K562 (cell line): ENCODE measurements at regions not wholly inside any gene's neighbourhood (a gene's known extent, or its start where the extent isn't known, plus 50 kb on each side); places are given as distances from the start of the nearest gene placed in this dataset.

Source experiments
- ATAC-seq: fragments of 200-7000 bp; cut with Tn5 transposase; 3 replicates; pipeline ENCODE4 v1.9.1; 2020; ENCODE audit warnings: moderate library complexity
- BruUV-seq: library from RNA; stranded (reverse); fragments of 400-500 nt; replicated peaks from 2 replicates; lab custom pipeline; 2021; lab: Mats Ljungman, UMichigan
- CTCF ChIA-PET: fragments of 300-600 bp; formaldehyde crosslinking; extraction: SDS; loops from one replicate; lab custom pipeline; 2021; ENCODE audit warnings: low intra/inter-chr PET ratio; lab: Yijun Ruan, JAX
- POLR2A ChIA-PET: fragments of 300-600, 350-650 bp; sonication (Branson Sonifier 250); formaldehyde crosslinking; extraction: SDS; loops from one replicate; lab custom pipeline; 2021; ENCODE audit warnings: antibody characterized with exemption, inconsistent platforms; lab: Yijun Ruan, JAX
- DNase-seq, 4 experiments: peaks; one replicate each; pipeline versions ENCODE4 v3.0.0 to v3.0.0-alpha.2; 2011 to 2018; ENCODE audit warnings: low spot score in 3 of 4, mixed read lengths in 3 of 4; ENCODE audit errors: extremely low read depth in 1 of 4
- FAIRE-seq: peaks from 2 replicates; lab custom pipeline; 2011; peaks lifted over from hg19 to GRCh38; lab: Jason Lieb, UNC
- H2AFZ ChIP-seq: 2 replicates; pipeline ENCODE4 v1.6.0; 2011; ENCODE audit warnings: low read depth, low read length, control low read depth, inconsistent platforms
- H3K27ac ChIP-seq: fragments of 200-600 bp; 3 replicates; pipeline ENCODE4 v1.8.0; 2011; ENCODE audit warnings: low read depth, mild to moderate bottlenecking, control low read depth, inconsistent platforms, low read length, moderate library complexity, mixed read lengths; ENCODE audit errors: extremely low read depth
- H3K27me3 ChIP-seq, 2 experiments: fragments of 300-600 bp in 1 of 2; 2 replicates in 1 of 2; 3 replicates in 1 of 2; pipeline versions ENCODE4 v1.6.0 to v1.8.0; 2011; ENCODE audit warnings: inconsistent platforms in 2 of 2, low read length in 2 of 2, mild to moderate bottlenecking in 1 of 2, mixed read lengths in 1 of 2, moderate library complexity in 1 of 2; ENCODE audit not compliant: control insufficient read depth in 2 of 2, insufficient read depth in 2 of 2
- H3K36me3 ChIP-seq: fragments of 300-600 bp; 3 replicates; pipeline ENCODE4 v1.8.0; 2011; ENCODE audit warnings: mild to moderate bottlenecking, low read length, inconsistent platforms; ENCODE audit not compliant: control insufficient read depth, insufficient read depth
- H3K4me1 ChIP-seq, 2 experiments: fragments of 200-600 bp in 1 of 2; replicated peaks in 1 of 2; 2 replicates in 1 of 2; 3 replicates in 1 of 2; pipeline versions ENCODE4 v1.5.1 to v1.8.0; 2011; ENCODE audit warnings: inconsistent platforms in 2 of 2, low read length in 2 of 2, mild to moderate bottlenecking in 1 of 2, mixed read lengths in 1 of 2, moderate library complexity in 1 of 2; ENCODE audit not compliant: control insufficient read depth in 2 of 2, insufficient read depth in 2 of 2
- H3K4me2 ChIP-seq: 2 replicates; pipeline ENCODE4 v1.6.1; 2011; ENCODE audit warnings: low read length, control low read depth, inconsistent platforms, mixed read lengths; ENCODE audit not compliant: insufficient read depth
- H3K4me3 ChIP-seq: fragments of 200-600 bp; sonication (generic), shearing (Covaris generic); 2 replicates; pipeline ENCODE4 v1.5.1; 2016; ENCODE audit warnings: control low read depth, inconsistent platforms
- H3K79me2 ChIP-seq: fragments of 200-600 bp; 3 replicates; pipeline ENCODE4 v1.8.0; 2011; ENCODE audit warnings: low read length, inconsistent platforms; ENCODE audit not compliant: control insufficient read depth, insufficient read depth
- H3K9ac ChIP-seq, 2 experiments: 2 replicates each; pipeline versions ENCODE4 v1.6.0 to v1.6.1; 2011; ENCODE audit warnings: low read depth in 2 of 2, low read length in 2 of 2, control low read depth in 1 of 2, inconsistent platforms in 1 of 2, mild to moderate bottlenecking in 1 of 2, mixed read lengths in 1 of 2; ENCODE audit not compliant: insufficient read depth in 1 of 2
- H3K9me1 ChIP-seq: one replicate; pipeline ENCODE4 v1.6.0; 2011; ENCODE audit warnings: inconsistent platforms, mild to moderate bottlenecking, low read length, moderate library complexity; ENCODE audit not compliant: control insufficient read depth, insufficient read depth
- H3K9me3 ChIP-seq: replicated peaks from 2 replicates; pipeline ENCODE4 v1.5.1; 2011; ENCODE audit warnings: low read depth, low read length, inconsistent platforms; ENCODE audit not compliant: control insufficient read depth, insufficient read depth
- H4K20me1 ChIP-seq: replicated peaks from 2 replicates; pipeline ENCODE4 v1.6.1; 2011; ENCODE audit warnings: low read length, inconsistent platforms, mixed read lengths; ENCODE audit not compliant: control insufficient read depth, insufficient read depth
- CCAR2 ChIP-seq: fragments of 200-400 bp; formaldehyde crosslinking; IDR thresholded peaks from 2 replicates; pipeline ENCODE4 v1.6.1; 2017; ENCODE audit warnings: mild to moderate bottlenecking, low read depth, low read length
- DLX4 ChIP-seq: fragments of 250-450 bp; sonication (Bioruptor Pico); IDR thresholded peaks from 2 replicates; pipeline ENCODE4 v1.6.1; 2021; ENCODE audit warnings: mild to moderate bottlenecking
- EGR1 ChIP-seq: fragments of 450-650 bp; conservative IDR thresholded peaks from 2 replicates; pipeline ENCODE4 v1.6.1; 2017; ENCODE audit warnings: mild to moderate bottlenecking
- NELFE ChIP-seq: IDR thresholded peaks from 2 replicates; pipeline ENCODE4 v1.6.1; 2011; ENCODE audit warnings: mild to moderate bottlenecking; ENCODE audit not compliant: insufficient read depth, insufficient read length
- NFE2 ChIP-seq: IDR thresholded peaks from 2 replicates; pipeline ENCODE4 v1.6.1; 2014; ENCODE audit warnings: antibody characterized with exemption, low read depth
- POLR2H ChIP-seq: IDR thresholded peaks from 2 replicates; pipeline ENCODE4 v1.6.1; 2016; ENCODE audit warnings: missing genetic modification characterization, low read depth, mild to moderate bottlenecking, control low read depth, missing compliant biosample characterization, moderate library complexity
- ZFPM2 ChIP-seq: fragments of 250-450 bp; sonication (Bioruptor Pico); IDR thresholded peaks from 2 replicates; pipeline ENCODE4 v1.5.1; 2022; ENCODE audit warnings: mild to moderate bottlenecking
- ZFX ChIP-seq: sonication (generic); formaldehyde crosslinking; IDR thresholded peaks from 2 replicates; pipeline ENCODE4 v1.8.0; 2022; ENCODE audit warnings: mild to moderate bottlenecking, missing genetic modification reagents, moderate library complexity
- ZKSCAN1 ChIP-seq: fragments of 150-350 bp; IDR thresholded peaks from 2 replicates; pipeline ENCODE4 v1.6.1; 2016; ENCODE audit warnings: low read depth, low read length
- WGBS: fragments of 100-300 bp; shearing (Covaris generic); methylation state at CpG from one replicate; pipeline ENCODE4 v1.1.6; 2016; ENCODE audit warnings: low coverage, mixed read lengths; ENCODE audit not compliant: insufficient coverage; ENCODE audit errors: missing lambda C conversion rate; 5-methylcytosine and 5-hydroxymethylcytosine counted together
- in situ Hi-C: fragments of 300-500 bp; cut with MboI; formaldehyde crosslinking; loops from 4 replicates; pipeline ENCODE4 v1.15.0; 2018; ENCODE audit warnings: inconsistent platforms, mixed read lengths
- intact Hi-C: fragments of 100-400 bp; cut with micrococcal nuclease; formaldehyde crosslinking; loops from 2 replicates; pipeline ENCODE4 v1.14.2; 2022
- TF ChIP-seq, protein P1 (sequence below): fragments of 450-650 bp; IDR thresholded peaks from 2 replicates; pipeline ENCODE4 v1.6.1; 2017; ENCODE audit warnings: antibody characterized with exemption
- TF ChIP-seq, protein P2 (sequence below): IDR thresholded peaks from 3 replicates; pipeline ENCODE4 v1.6.1; 2011; ENCODE audit warnings: borderline replicate concordance, mild to moderate bottlenecking, moderate library complexity; ENCODE audit not compliant: insufficient read length; ENCODE audit errors: extremely low read depth

- no TSS peak for BruUV-seq
Observed at GRCh38 chr16:73230651-73231050, 182.7 kb upstream of the ZFHX3 start.

GRCh38 chr16:73228649-73229048, 180.7 kb upstream of the ZFHX3 start:
- FAIRE-seq (no peak), DNase-seq (no peak), ATAC-seq (no peak)
- in situ Hi-C loops, result no loop called here
- Histone ChIP-seq H3K9me1 (no peaks in the 10 kb centered on the region), H3K27ac (no peak overlapping the region), H3K4me2 (no peak overlapping the region), H4K20me1 (0 out of 2 replicates have a peak, but pooled peaks cover 5% of the 10 kb centered on the region), H3K27me3 (peaks cover 3 to 20% of the 10 kb centered on the region in 2 experiments; a peak in 2 of 5 replicates), H2AFZ (no peak overlapping the region), H3K9me3 (no peaks in the 10 kb centered on the region), H3K4me3 (no peak overlapping the region), H3K9ac (no peak overlapping the region), H3K4me1 (no peaks in the 10 kb centered on the region), H3K79me2 (no peaks in the 10 kb centered on the region), H3K36me3 (no peaks in the 10 kb centered on the region)
- intact Hi-C loops, result no loop called here
- POLR2A ChIA-PET, result interaction anchor here (0.6 kb wide), 1 partner anchor 140 kb away, joined by 3 read pairs; no protein-coding TSS in a partner anchor
- 0% methylated on average over 5 of the region's 5 CpGs for WGBS
- CTCF ChIA-PET, result no interaction called here
- BruUV-seq, result no TSS peak
- TF ChIP-seq DLX4 (CRISPR knock-in tag) (no peak), CCAR2 (no peak), ZFX (CRISPR knock-in tag) (no peak), NFE2 (no peak), ZKSCAN1 (no peak), POLR2H (tag) (no peak), ZFPM2 (CRISPR knock-in tag) (no peak), EGR1 (no peak)
- TF ChIP-seq, protein P1, sequence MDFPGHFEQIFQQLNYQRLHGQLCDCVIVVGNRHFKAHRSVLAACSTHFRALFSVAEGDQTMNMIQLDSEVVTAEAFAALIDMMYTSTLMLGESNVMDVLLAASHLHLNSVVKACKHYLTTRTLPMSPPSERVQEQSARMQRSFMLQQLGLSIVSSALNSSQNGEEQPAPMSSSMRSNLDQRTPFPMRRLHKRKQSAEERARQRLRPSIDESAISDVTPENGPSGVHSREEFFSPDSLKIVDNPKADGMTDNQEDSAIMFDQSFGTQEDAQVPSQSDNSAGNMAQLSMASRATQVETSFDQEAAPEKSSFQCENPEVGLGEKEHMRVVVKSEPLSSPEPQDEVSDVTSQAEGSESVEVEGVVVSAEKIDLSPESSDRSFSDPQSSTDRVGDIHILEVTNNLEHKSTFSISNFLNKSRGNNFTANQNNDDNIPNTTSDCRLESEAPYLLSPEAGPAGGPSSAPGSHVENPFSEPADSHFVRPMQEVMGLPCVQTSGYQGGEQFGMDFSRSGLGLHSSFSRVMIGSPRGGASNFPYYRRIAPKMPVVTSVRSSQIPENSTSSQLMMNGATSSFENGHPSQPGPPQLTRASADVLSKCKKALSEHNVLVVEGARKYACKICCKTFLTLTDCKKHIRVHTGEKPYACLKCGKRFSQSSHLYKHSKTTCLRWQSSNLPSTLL, result no peak
- TF ChIP-seq, protein P2, sequence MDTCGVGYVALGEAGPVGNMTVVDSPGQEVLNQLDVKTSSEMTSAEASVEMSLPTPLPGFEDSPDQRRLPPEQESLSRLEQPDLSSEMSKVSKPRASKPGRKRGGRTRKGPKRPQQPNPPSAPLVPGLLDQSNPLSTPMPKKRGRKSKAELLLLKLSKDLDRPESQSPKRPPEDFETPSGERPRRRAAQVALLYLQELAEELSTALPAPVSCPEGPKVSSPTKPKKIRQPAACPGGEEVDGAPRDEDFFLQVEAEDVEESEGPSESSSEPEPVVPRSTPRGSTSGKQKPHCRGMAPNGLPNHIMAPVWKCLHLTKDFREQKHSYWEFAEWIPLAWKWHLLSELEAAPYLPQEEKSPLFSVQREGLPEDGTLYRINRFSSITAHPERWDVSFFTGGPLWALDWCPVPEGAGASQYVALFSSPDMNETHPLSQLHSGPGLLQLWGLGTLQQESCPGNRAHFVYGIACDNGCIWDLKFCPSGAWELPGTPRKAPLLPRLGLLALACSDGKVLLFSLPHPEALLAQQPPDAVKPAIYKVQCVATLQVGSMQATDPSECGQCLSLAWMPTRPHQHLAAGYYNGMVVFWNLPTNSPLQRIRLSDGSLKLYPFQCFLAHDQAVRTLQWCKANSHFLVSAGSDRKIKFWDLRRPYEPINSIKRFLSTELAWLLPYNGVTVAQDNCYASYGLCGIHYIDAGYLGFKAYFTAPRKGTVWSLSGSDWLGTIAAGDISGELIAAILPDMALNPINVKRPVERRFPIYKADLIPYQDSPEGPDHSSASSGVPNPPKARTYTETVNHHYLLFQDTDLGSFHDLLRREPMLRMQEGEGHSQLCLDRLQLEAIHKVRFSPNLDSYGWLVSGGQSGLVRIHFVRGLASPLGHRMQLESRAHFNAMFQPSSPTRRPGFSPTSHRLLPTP, result no peak

More at GRCh38 chr16:73230651-73231050, 182.7 kb upstream of the ZFHX3 start:
- 0 out of 2 replicates have a peak, but pooled peaks cover 5% of the 10 kb centered on the region for H4K20me1 ChIP-seq
- no peak overlapping the region for H3K4me2 ChIP-seq
- no peak for ATAC-seq
- H3K9me1 ChIP-seq, result no peaks in the 10 kb centered on the region
- WGBS, result 0% methylated on average over 7 of the region's 7 CpGs
- POLR2A ChIA-PET, result no interaction called here
- peaks cover 5 to 27% of the 10 kb centered on the region in 2 experiments; a peak in 3 of 5 replicates for H3K27me3 ChIP-seq
- no peaks in the 10 kb centered on the region for H3K9me3 ChIP-seq
- no peaks in the 10 kb centered on the region for H3K4me1 ChIP-seq
- in situ Hi-C loops (no loop called here), intact Hi-C loops (no loop called here)
- no peak for TF ChIP-seq NELFE
- H2AFZ ChIP-seq, result no peak overlapping the region
- no peaks in the 10 kb centered on the region for H3K79me2 ChIP-seq
- no peaks in the 10 kb centered on the region for H3K36me3 ChIP-seq
- H3K4me3 ChIP-seq, result no peak overlapping the region
- no peak for FAIRE-seq
- CTCF ChIA-PET, result no interaction called here
- no peak overlapping the region for H3K27ac ChIP-seq
- H3K9ac ChIP-seq, result no peak overlapping the region
- no peak for DNase-seq
